ENCODE measurements at regions not wholly inside any gene's neighbourhood (a gene's known extent, or its start where the extent isn't known, plus 50 kb on each side); places are given as distances from the start of the nearest gene placed in this dataset.

DNA sequence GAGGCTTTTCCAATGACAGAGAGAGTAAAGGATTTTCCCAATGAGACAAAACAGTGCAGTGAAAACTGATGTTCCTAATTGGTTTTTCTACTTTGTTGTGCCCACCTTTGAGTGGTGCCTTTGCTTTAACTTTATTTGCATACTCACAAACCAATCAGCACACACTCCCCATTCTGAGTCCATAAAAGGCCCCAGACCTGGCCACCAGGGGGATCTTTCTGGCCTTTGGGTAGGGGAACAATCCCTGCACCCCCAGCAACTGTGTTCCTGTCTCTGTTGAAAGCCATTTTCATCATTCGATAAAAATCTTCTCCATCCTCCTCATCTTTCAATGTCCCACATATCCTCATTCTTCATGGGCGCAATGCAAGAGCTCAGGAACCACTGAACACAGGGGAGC lies 252.8 kb downstream of the B3GLCT start (continued):
- TF ChIP-seq EHMT2 (IDR thresholded peaks at IDR 0.05; ENCODE audit: low read depth) = no peak
- no peak for TF ChIP-seq TFCP2L1 (CRISPR knock-in tag; IDR thresholded peaks at IDR 0.05)
- no peak for TF ChIP-seq RAD21 (conservative IDR thresholded peaks at IDR 0.05 in 1 of 2, IDR thresholded peaks at IDR 0.05 in 1 of 2)
- TF ChIP-seq JUN (IDR thresholded peaks at IDR 0.05) = no peak
- TF ChIP-seq SMC3 (IDR thresholded peaks at IDR 0.05) = no peak
- TF ChIP-seq POLR2A (IDR thresholded peaks at IDR 0.05; ENCODE audit: low read length) = no peak

DNA sequence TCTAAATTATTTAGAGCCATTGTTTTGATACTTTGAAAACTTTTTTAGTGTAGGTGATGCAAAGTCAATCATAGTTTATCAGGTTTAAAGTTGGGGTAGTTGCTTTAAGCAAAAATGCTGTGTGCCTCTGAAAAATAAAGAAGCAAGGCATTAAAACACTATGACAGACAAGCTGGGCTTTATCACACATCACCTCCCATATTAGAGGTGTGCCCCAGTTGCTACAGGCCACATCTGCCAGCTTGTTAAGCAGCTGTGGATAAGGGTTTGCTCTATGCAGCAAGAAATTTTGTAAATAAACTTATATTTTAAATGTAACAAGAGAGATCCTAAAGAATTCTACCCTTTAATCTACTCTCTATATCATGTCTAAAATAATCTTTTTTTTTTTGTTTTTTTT lies 255.8 kb downstream of the B3GLCT start:
- POLR2A ChIA-PET = no interaction called here
- no peak for TF ChIP-seq EHMT2 (IDR thresholded peaks at IDR 0.05; ENCODE audit: low read depth)
- TF ChIP-seq MAZ (IDR thresholded peaks at IDR 0.05; ENCODE audit: borderline replicate concordance, low read depth, low read length) = no peak
- no peak for TF ChIP-seq RCOR1 (IDR thresholded peaks at IDR 0.05; ENCODE audit: low read depth, low read length)
- FAIRE-seq (no peak), ATAC-seq (no peak), DNase-seq (ENCODE audit: low read depth in 1 of 2, low spot score in 1 of 2) (no peak)
- Histone ChIP-seq H3K9me3 (no peaks in the 10 kb centered on the region), H3K4me1 (no peaks in the 10 kb centered on the region), H3K4me2 (no peak overlapping the region), H3K27ac (no peak overlapping the region), H3K4me3 (no peak overlapping the region)
- CTCF ChIA-PET = no interaction called here

DNA sequence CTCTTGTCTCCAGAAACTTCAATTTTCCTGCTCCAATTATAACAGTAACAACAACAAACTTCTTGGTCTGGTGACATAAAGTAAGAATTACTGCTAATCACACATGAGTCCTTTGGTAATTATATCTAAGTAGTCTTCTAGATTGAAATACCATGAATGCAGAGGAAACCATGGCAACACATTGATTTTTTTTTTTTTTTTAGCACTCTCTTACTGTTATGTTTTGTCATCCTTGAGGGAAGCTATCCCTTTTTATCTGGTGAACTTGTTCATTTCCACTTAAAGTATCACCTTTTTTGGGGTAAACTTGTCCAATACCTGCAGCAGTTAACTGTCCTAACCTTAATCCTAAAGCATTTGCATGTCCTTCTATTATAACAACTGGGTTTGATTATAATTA lies 256.3 kb downstream of the B3GLCT start:
- POLR2A ChIA-PET = no interaction called here
- H3K4me1 ChIP-seq = no peaks in the 10 kb centered on the region
- ATAC-seq (no peak), FAIRE-seq (no peak), DNase-seq (ENCODE audit: low read depth in 1 of 2, low spot score in 1 of 2) (no peak)
- H3K27ac ChIP-seq = no peak overlapping the region
- H3K4me3 ChIP-seq = no peak overlapping the region
- TF ChIP-seq FOSB (CRISPR knock-in tag; IDR thresholded peaks at IDR 0.05) = no peak
- no peak for TF ChIP-seq ZSCAN20 (CRISPR knock-in tag; IDR thresholded peaks at IDR 0.05)
- TF ChIP-seq SREBF2 (IDR thresholded peaks at IDR 0.05) = no peak
- TF ChIP-seq MAFK (IDR thresholded peaks at IDR 0.05; ENCODE audit: partially characterized antibody) = no peak
- no peak for TF ChIP-seq MAZ (IDR thresholded peaks at IDR 0.05; ENCODE audit: borderline replicate concordance, low read depth, low read length)
- TF ChIP-seq, protein P1, sequence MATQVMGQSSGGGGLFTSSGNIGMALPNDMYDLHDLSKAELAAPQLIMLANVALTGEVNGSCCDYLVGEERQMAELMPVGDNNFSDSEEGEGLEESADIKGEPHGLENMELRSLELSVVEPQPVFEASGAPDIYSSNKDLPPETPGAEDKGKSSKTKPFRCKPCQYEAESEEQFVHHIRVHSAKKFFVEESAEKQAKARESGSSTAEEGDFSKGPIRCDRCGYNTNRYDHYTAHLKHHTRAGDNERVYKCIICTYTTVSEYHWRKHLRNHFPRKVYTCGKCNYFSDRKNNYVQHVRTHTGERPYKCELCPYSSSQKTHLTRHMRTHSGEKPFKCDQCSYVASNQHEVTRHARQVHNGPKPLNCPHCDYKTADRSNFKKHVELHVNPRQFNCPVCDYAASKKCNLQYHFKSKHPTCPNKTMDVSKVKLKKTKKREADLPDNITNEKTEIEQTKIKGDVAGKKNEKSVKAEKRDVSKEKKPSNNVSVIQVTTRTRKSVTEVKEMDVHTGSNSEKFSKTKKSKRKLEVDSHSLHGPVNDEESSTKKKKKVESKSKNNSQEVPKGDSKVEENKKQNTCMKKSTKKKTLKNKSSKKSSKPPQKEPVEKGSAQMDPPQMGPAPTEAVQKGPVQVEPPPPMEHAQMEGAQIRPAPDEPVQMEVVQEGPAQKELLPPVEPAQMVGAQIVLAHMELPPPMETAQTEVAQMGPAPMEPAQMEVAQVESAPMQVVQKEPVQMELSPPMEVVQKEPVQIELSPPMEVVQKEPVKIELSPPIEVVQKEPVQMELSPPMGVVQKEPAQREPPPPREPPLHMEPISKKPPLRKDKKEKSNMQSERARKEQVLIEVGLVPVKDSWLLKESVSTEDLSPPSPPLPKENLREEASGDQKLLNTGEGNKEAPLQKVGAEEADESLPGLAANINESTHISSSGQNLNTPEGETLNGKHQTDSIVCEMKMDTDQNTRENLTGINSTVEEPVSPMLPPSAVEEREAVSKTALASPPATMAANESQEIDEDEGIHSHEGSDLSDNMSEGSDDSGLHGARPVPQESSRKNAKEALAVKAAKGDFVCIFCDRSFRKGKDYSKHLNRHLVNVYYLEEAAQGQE (IDR thresholded peaks at IDR 0.05) = no peak
- TF ChIP-seq, protein P2, sequence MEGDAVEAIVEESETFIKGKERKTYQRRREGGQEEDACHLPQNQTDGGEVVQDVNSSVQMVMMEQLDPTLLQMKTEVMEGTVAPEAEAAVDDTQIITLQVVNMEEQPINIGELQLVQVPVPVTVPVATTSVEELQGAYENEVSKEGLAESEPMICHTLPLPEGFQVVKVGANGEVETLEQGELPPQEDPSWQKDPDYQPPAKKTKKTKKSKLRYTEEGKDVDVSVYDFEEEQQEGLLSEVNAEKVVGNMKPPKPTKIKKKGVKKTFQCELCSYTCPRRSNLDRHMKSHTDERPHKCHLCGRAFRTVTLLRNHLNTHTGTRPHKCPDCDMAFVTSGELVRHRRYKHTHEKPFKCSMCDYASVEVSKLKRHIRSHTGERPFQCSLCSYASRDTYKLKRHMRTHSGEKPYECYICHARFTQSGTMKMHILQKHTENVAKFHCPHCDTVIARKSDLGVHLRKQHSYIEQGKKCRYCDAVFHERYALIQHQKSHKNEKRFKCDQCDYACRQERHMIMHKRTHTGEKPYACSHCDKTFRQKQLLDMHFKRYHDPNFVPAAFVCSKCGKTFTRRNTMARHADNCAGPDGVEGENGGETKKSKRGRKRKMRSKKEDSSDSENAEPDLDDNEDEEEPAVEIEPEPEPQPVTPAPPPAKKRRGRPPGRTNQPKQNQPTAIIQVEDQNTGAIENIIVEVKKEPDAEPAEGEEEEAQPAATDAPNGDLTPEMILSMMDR (IDR thresholded peaks at IDR 0.05) = no peak
- TF ChIP-seq ZC3H11A (IDR thresholded peaks at IDR 0.05) = no peak
- no peak for TF ChIP-seq BHLHE40 (IDR thresholded peaks at IDR 0.05; ENCODE audit: low read depth, low read length)
- TF ChIP-seq CBX2 (IDR thresholded peaks at IDR 0.05; ENCODE audit: borderline replicate concordance, low read depth) = no peak
- TF ChIP-seq PHF8 (IDR thresholded peaks at IDR 0.05; ENCODE audit: borderline replicate concordance, low read depth) = no peak
- TF ChIP-seq MYC (IDR thresholded peaks at IDR 0.05; ENCODE audit: borderline replicate concordance, low read length) = no peak
- TF ChIP-seq KDM5A (IDR thresholded peaks at IDR 0.05) = no peak
- TF ChIP-seq, protein P3, sequence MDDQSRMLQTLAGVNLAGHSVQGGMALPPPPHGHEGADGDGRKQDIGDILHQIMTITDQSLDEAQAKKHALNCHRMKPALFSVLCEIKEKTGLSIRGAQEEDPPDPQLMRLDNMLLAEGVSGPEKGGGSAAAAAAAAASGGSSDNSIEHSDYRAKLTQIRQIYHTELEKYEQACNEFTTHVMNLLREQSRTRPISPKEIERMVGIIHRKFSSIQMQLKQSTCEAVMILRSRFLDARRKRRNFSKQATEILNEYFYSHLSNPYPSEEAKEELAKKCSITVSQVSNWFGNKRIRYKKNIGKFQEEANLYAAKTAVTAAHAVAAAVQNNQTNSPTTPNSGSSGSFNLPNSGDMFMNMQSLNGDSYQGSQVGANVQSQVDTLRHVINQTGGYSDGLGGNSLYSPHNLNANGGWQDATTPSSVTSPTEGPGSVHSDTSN (IDR thresholded peaks at IDR 0.05) = no peak
- no peaks in the 10 kb centered on the region for H3K9me3 ChIP-seq
- H3K4me2 ChIP-seq = no peak overlapping the region
- CTCF ChIA-PET = no interaction called here

All from A549 (cell line).